Smooth muscle cell of the brain vasculature (primary cell): ENCODE measurements at regions not wholly inside any gene's neighbourhood (a gene's known extent, or its start where the extent isn't known, plus 50 kb on each side); places are given as distances from the start of the nearest gene placed in this dataset.

Source experiments
- DNase-seq: peaks from one replicate; pipeline ENCODE4 v3.0.0-alpha.2; 2012; ENCODE audit warnings: low read depth, low spot score

GRCh38 chr17:15894913-15895658, 49.8 kb upstream of the ADORA2B start:
- DNase-seq: no peak
